ENCODE measurements at regions not wholly inside any gene's neighbourhood (a gene's known extent, or its start where the extent isn't known, plus 50 kb on each side); places are given as distances from the start of the nearest gene placed in this dataset.

GRCh38 chr13:34862311-34862710, 79.8 kb upstream of the NBEA start:
- TF ChIP-seq, protein P1, sequence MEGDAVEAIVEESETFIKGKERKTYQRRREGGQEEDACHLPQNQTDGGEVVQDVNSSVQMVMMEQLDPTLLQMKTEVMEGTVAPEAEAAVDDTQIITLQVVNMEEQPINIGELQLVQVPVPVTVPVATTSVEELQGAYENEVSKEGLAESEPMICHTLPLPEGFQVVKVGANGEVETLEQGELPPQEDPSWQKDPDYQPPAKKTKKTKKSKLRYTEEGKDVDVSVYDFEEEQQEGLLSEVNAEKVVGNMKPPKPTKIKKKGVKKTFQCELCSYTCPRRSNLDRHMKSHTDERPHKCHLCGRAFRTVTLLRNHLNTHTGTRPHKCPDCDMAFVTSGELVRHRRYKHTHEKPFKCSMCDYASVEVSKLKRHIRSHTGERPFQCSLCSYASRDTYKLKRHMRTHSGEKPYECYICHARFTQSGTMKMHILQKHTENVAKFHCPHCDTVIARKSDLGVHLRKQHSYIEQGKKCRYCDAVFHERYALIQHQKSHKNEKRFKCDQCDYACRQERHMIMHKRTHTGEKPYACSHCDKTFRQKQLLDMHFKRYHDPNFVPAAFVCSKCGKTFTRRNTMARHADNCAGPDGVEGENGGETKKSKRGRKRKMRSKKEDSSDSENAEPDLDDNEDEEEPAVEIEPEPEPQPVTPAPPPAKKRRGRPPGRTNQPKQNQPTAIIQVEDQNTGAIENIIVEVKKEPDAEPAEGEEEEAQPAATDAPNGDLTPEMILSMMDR (IDR thresholded peaks at IDR 0.05; ENCODE audit: low read depth, low read length) = no peak
- H3K4me3 ChIP-seq (ENCODE audit: low read depth, low read length) = no peak overlapping the region

DNA sequence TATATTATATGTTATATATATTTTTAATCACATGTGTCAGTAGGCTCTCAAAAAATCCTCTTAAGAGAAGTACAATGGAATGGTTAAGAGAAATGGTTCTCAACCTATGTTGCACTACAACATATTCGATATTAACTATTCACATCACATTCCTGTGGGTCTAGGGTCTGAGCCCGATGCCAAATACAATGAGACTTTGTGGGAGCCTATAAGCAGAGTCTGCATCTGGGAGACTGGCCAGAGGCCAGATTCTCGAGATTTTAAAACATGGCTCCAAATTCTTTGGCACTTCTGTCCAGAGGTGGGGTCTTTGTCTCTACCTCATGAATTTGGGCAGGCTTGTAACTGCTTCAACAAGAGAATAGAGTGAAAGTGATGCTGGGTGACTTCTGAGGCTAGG, 79.4 kb upstream of the NBEA start:
- TF ChIP-seq, protein P1 (IDR thresholded peaks at IDR 0.05; ENCODE audit: low read depth, low read length) = no peak
- H3K4me3 ChIP-seq (ENCODE audit: low read depth, low read length) = no peak overlapping the region

GRCh38 chr13:34863360-34864135, 78.5 kb upstream of the NBEA start:
- TF ChIP-seq, protein P1 (IDR thresholded peaks at IDR 0.05; ENCODE audit: low read depth, low read length) = no peak

GRCh38 chr13:34864671-34865070, 77.4 kb upstream of the NBEA start:
- no peak overlapping the region for H3K4me3 ChIP-seq (ENCODE audit: low read depth, low read length)
- TF ChIP-seq, protein P1 (IDR thresholded peaks at IDR 0.05; ENCODE audit: low read depth, low read length) = no peak

More at GRCh38 chr13:34863360-34864135, 78.5 kb upstream of the NBEA start:
- H3K4me3 ChIP-seq (ENCODE audit: low read depth, low read length) = no peak overlapping the region

DNA sequence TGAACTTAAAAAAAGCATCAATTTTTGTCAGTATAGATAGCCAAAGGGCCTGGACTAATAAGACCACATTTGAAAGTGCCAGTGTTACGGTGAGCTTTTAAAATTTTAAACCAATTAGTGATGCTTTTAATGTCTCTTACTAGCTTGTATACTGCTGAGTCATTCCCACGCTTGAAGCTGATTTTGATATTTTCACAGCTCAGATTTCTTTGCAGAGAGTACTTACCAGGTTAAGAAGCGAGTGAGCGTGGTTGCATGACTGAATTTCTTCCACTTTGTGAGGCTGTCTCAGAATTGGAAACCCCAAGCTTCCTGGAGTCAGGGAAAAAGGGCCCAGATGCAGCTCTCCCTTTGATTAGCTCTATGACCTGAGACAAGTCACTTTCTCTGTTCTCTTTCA, 74.5 kb upstream of the NBEA start:
- H3K4me3 ChIP-seq (ENCODE audit: low read depth, low read length) = no peak overlapping the region
- TF ChIP-seq, protein P1 (IDR thresholded peaks at IDR 0.05; ENCODE audit: low read depth, low read length) = no peak

DNA sequence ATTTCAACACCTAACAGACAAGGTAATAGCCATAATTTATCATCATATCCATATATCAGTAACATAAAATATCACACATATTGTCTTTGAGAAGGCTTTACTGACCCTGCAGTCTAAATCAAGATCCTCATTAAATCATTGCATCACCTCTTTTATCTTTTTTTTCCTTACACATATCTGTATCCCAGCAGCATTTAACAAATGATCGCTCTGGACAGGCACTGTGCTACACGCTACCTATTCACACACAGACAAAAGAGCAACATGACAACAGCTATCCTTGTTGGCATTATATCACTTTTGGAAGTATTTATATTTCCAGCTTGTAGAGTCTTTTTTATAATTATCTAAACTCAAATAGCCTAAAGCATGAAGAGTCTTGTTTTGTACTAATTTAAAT, 73.3 kb upstream of the NBEA start:
- TF ChIP-seq, protein P1 (IDR thresholded peaks at IDR 0.05; ENCODE audit: low read depth, low read length) = no peak
- no peak overlapping the region for H3K4me3 ChIP-seq (ENCODE audit: low read depth, low read length)

DNA sequence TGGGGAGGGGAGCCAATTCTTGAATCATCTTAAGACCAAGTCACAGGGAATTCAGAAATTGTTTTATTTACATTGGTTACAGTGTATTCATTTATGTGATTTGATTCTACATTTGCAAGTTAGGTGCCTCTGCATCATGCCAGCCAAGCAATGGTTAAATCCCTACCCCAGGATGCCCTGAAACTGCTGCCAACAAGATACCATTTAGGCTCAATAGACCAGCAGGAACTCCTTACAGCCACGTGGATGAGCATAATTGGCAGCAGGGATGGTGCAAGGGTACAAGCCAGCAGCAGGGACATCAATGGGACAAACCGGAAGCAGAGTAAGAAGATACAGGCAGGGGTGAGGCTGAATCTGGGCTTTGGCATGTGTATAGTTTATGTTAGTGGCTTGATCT, 72.4 kb upstream of the NBEA start:
- TF ChIP-seq, protein P1 (IDR thresholded peaks at IDR 0.05; ENCODE audit: low read depth, low read length) = no peak
- H3K4me3 ChIP-seq (ENCODE audit: low read depth, low read length) = no peak overlapping the region

All from WI38 (cell line).